PC-9 (cell line): ENCODE measurements at regions not wholly inside any gene's neighbourhood (a gene's known extent, or its start where the extent isn't known, plus 50 kb on each side); places are given as distances from the start of the nearest gene placed in this dataset.

Experiments used
- EZH2 ChIP-seq: fragments of 200-600 bp; sonication (generic); IDR thresholded peaks from 2 replicates; pipeline ENCODE4 v1.8.0; 2017; ENCODE audit warnings: antibody characterized with exemption, low read depth
- TF ChIP-seq, protein P1 (sequence below): fragments of 200-600 bp; sonication (generic); conservative IDR thresholded peaks from 2 replicates; pipeline ENCODE4 v1.6.1; 2017; ENCODE audit warnings: mixed run types, antibody characterized with exemption, mild to moderate bottlenecking, moderate library complexity

DNA sequence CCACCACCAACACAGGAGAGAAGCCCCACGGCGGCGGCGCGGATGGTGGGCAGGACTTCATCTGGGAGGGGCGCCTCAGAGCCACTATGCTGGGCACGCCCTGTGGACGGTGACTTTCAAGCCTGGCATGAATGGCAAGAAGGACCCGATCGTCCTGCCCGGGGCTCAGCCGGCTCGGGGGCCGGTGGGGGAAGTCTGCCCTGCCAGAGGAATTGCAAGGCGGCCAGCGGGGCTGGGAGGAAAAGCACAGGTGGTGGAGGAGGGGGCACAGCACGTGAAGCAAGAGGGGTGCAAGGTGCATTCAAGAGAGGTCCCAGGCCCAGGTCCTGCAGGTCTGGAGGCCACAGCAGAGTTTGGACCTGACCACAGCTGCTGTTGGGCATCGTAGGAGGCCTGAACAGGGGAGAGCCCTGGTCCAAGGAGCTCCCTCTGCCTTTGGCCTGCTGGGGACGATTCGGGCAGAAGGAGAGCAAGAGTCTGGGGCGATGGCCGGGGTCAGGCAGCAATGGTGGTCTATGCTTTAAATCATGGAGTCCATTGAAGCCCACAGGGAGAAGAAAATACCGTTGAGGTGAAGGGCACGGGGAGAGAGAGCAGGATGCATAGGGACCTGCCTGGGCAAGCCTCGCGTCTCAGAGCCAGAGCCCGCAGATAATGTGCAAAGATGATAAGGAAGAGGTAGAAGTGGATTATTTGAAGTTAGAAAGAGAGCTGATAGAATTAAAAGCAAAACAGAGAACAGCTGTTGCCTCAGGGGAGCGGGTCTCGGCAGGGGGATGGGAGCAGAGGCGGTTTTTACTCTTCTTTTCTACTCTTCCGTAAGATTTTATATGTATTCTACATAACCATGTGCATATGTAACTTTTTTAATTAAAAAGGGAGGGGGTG lies 82.6 kb upstream of the SHISAL1 start:
- TF ChIP-seq, protein P1, sequence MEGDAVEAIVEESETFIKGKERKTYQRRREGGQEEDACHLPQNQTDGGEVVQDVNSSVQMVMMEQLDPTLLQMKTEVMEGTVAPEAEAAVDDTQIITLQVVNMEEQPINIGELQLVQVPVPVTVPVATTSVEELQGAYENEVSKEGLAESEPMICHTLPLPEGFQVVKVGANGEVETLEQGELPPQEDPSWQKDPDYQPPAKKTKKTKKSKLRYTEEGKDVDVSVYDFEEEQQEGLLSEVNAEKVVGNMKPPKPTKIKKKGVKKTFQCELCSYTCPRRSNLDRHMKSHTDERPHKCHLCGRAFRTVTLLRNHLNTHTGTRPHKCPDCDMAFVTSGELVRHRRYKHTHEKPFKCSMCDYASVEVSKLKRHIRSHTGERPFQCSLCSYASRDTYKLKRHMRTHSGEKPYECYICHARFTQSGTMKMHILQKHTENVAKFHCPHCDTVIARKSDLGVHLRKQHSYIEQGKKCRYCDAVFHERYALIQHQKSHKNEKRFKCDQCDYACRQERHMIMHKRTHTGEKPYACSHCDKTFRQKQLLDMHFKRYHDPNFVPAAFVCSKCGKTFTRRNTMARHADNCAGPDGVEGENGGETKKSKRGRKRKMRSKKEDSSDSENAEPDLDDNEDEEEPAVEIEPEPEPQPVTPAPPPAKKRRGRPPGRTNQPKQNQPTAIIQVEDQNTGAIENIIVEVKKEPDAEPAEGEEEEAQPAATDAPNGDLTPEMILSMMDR = no peak
- TF ChIP-seq EZH2 = no peak
